ENCODE measurements at regions not wholly inside any gene's neighbourhood (a gene's known extent, or its start where the extent isn't known, plus 50 kb on each side); places are given as distances from the start of the nearest gene placed in this dataset.

- intact Hi-C loops (cut with micrococcal nuclease), result no loop called here
These were observed 282.1 kb upstream of the ROPN1 start for GRCh38 chr3:124274051-124274450.

GRCh38 chr3:124275412-124275811 is 283.5 kb upstream of the ROPN1 start:
- intact Hi-C loops (cut with micrococcal nuclease), result no loop called here

- intact Hi-C loops (cut with micrococcal nuclease), result no loop called here
These were observed 284.2 kb upstream of the ROPN1 start for GRCh38 chr3:124276133-124276532.

- intact Hi-C loops (cut with micrococcal nuclease), result no loop called here
These were observed 284.7 kb upstream of the ROPN1 start for GRCh38 chr3:124276539-124277143.

- intact Hi-C loops (cut with micrococcal nuclease), result no loop called here
These were observed 285.4 kb upstream of the ROPN1 start for GRCh38 chr3:124277144-124277890.

GRCh38 chr3:124281453-124282316 is 289.8 kb upstream of the ROPN1 start:
- intact Hi-C loops (cut with micrococcal nuclease), result no loop called here

- intact Hi-C loops (cut with micrococcal nuclease), result no loop called here
These were observed 291.1 kb upstream of the ROPN1 start for GRCh38 chr3:124282751-124283651.

GRCh38 chr3:124283652-124284023 is 291.7 kb upstream of the ROPN1 start:
- intact Hi-C loops (cut with micrococcal nuclease), result no loop called here

GRCh38 chr3:124288996-124289395 is 297.1 kb upstream of the ROPN1 start:
- intact Hi-C loops (cut with micrococcal nuclease), result no loop called here

- intact Hi-C loops (cut with micrococcal nuclease), result no loop called here
These were observed 299.1 kb upstream of the ROPN1 start for GRCh38 chr3:124291008-124291407.

GRCh38 chr3:124292329-124292728 is 300.4 kb upstream of the ROPN1 start:
- intact Hi-C loops (cut with micrococcal nuclease), result no loop called here

- intact Hi-C loops (cut with micrococcal nuclease), result no loop called here
These were observed 301.7 kb upstream of the ROPN1 start for GRCh38 chr3:124293584-124293983.

GRCh38 chr3:124295362-124295761 is 303.4 kb upstream of the ROPN1 start:
- intact Hi-C loops (cut with micrococcal nuclease), result no loop called here

GRCh38 chr3:124296406-124296805 is 304.5 kb upstream of the ROPN1 start:
- intact Hi-C loops (cut with micrococcal nuclease), result no loop called here

GRCh38 chr3:124297062-124297980 is 305.4 kb upstream of the ROPN1 start:
- intact Hi-C loops (cut with micrococcal nuclease), result no loop called here

- intact Hi-C loops (cut with micrococcal nuclease), result no loop called here
These were observed 306.4 kb upstream of the ROPN1 start for GRCh38 chr3:124298301-124298700.

GRCh38 chr3:124298951-124299350 is 307.0 kb upstream of the ROPN1 start:
- intact Hi-C loops (cut with micrococcal nuclease), result no loop called here

- intact Hi-C loops (cut with micrococcal nuclease), result no loop called here
These were observed 307.9 kb upstream of the ROPN1 start for GRCh38 chr3:124299831-124300230.

- intact Hi-C loops (cut with micrococcal nuclease), result no loop called here
These were observed 308.5 kb upstream of the ROPN1 start for GRCh38 chr3:124300416-124300815.

GRCh38 chr3:124303305-124303910 is 311.5 kb upstream of the ROPN1 start:
- intact Hi-C loops (cut with micrococcal nuclease), result no loop called here

Measured in T-helper 1 cell treated with Interleukin-12 subunit alpha and Interleukin-12 subunit beta and Interleukin-4 antibody, amounts not matched to agents 30 ng/mL and 1 ng/mL, for 36 hours (primary cell).